ENCODE measurements at regions not wholly inside any gene's neighbourhood (a gene's known extent, or its start where the extent isn't known, plus 50 kb on each side); places are given as distances from the start of the nearest gene placed in this dataset.

DNA sequence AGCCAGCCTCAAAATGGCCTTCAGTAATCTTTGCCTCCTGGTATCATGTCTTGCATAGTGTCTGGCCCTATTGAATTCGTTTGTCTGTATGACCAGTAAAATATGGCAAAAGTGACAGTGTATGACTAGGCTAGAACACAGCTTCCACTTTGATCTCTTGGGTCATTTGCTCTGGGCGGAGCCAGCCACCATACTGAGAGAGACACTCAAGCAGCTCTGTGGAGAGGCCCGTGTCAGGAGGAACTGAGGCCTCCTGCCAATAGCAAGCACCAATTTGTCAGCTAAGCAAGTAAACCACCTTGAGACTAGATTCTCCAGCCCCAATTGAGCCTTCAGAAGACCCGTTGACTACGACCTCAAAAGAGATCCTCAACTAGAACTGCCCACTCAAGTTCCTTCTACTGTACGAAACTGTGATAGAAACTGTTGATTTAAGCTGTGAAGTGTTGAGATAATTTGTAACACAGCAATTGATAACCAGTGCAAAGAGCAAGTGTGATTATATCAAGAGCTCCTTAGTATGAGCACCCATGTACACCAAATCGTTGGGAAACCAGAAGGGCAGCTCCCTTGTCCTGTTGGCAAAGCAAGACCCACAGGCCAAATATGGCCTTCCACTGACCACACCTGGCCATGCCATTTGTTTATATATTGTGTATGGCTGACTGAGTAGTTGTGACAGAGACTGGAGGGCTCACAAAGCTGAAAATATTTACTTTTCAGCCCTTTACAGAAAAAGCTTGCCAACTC is 52.7 kb upstream of the SERBP1 start:
- Histone ChIP-seq H3K27ac (no peak overlapping the region), H3K4me1 (peaks cover 0 to 8% of the 10 kb centered on the region in 2 donors)
- TF ChIP-seq, protein P1, sequence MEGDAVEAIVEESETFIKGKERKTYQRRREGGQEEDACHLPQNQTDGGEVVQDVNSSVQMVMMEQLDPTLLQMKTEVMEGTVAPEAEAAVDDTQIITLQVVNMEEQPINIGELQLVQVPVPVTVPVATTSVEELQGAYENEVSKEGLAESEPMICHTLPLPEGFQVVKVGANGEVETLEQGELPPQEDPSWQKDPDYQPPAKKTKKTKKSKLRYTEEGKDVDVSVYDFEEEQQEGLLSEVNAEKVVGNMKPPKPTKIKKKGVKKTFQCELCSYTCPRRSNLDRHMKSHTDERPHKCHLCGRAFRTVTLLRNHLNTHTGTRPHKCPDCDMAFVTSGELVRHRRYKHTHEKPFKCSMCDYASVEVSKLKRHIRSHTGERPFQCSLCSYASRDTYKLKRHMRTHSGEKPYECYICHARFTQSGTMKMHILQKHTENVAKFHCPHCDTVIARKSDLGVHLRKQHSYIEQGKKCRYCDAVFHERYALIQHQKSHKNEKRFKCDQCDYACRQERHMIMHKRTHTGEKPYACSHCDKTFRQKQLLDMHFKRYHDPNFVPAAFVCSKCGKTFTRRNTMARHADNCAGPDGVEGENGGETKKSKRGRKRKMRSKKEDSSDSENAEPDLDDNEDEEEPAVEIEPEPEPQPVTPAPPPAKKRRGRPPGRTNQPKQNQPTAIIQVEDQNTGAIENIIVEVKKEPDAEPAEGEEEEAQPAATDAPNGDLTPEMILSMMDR (IDR thresholded peaks at IDR 0.05), result no peak

DNA sequence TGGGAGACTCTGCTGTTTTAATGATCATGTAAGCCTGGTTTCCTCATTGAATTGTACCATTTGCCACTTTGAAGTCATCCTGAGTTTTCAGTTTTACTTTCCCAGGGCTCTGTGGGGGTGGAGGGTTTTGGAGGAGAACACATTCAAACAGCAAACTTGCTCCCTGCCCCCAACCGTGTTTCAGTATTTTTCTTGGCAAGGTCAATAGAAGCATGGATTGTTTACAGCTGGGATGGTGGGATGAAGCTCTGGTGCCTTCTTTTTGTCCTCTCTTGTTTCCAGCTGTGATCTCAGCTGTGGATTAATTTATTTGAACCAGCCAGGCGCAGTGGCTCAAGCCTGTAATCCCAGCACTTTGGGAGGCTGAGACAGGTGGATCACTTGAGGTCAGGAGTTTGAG is 54.3 kb upstream of the SERBP1 start:
- no peak overlapping the region for H3K27ac ChIP-seq
- no peak overlapping the region for H3K4me3 ChIP-seq
- H3K9me3 ChIP-seq, result no peaks in the 10 kb centered on the region
- no peak for DNase-seq (ENCODE audit: low spot score)
- H3K36me3 ChIP-seq, result no peaks in the 10 kb centered on the region
- H3K4me1 ChIP-seq, result peaks cover 0 to under 1% of the 10 kb centered on the region in 2 donors
- TF ChIP-seq, protein P1 (IDR thresholded peaks at IDR 0.05), result no peak
- no peaks in the 10 kb centered on the region for H3K27me3 ChIP-seq

More for the DNA sequence above, 52.7 kb upstream of the SERBP1 start:
- H3K36me3 ChIP-seq, result no peaks in the 10 kb centered on the region
- no peaks in the 10 kb centered on the region for H3K9me3 ChIP-seq
- H3K4me3 ChIP-seq, result no peak overlapping the region
- no peaks in the 10 kb centered on the region for H3K27me3 ChIP-seq
- no peak for DNase-seq (ENCODE audit: low spot score)

GRCh38 chr1:67485046-67485811 is 55.0 kb upstream of the SERBP1 start:
- Histone ChIP-seq H3K9me3 (no peaks in the 10 kb centered on the region), H3K27ac (no peak overlapping the region), H3K36me3 (no peaks in the 10 kb centered on the region), H3K4me1 (no peaks in the 10 kb centered on the region), H3K4me3 (no peak overlapping the region), H3K27me3 (no peaks in the 10 kb centered on the region)
- TF ChIP-seq, protein P1 (IDR thresholded peaks at IDR 0.05), result no peak
- DNase-seq (ENCODE audit: low spot score), result no peak

- Histone ChIP-seq H3K4me3 (no peak overlapping the region), H3K27me3 (no peaks in the 10 kb centered on the region), H3K4me1 (no peaks in the 10 kb centered on the region), H3K9me3 (no peaks in the 10 kb centered on the region), H3K27ac (no peak overlapping the region), H3K36me3 (no peaks in the 10 kb centered on the region)
- TF ChIP-seq, protein P1 (IDR thresholded peaks at IDR 0.05), result peak in 1 of 2 donors; percentile 54
- DNase-seq (ENCODE audit: low spot score), result no peak
Observed at GRCh38 chr1:67489643-67490042, 59.4 kb upstream of the SERBP1 start.

DNA sequence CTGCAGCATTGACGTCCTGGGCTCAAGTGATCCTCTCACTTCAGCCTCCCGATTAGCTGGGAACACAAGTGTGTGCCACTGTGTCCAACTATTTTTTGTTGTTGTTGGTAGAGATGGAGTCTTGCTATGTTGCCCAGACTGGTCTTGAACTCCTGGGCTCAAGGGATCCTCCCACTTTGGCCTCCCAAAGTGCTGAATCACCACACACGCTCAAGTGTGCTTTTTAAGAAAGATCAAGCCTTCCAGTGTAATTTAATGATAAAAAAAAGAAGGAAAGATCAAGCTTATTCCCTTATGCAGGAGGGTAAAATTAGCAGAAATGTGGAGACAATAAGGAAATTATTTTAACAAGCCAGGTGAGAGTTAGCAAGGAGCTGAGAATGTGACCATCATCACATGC is 61.1 kb upstream of the SERBP1 start:
- Histone ChIP-seq H3K27ac (no peak overlapping the region), H3K9me3 (no peaks in the 10 kb centered on the region), H3K4me1 (no peaks in the 10 kb centered on the region), H3K4me3 (no peak overlapping the region), H3K27me3 (no peaks in the 10 kb centered on the region), H3K36me3 (no peaks in the 10 kb centered on the region)
- no peak for DNase-seq (ENCODE audit: low spot score)
- TF ChIP-seq, protein P1 (IDR thresholded peaks at IDR 0.05), result no peak

Measured in right atrium auricular region (tissue), 2 donors.